Activated naive CD4-positive, alpha-beta T cell treated with anti-CD3 and anti-CD28 coated beads for 36 hours (primary cell): ENCODE measurements at regions not wholly inside any gene's neighbourhood (a gene's known extent, or its start where the extent isn't known, plus 50 kb on each side); places are given as distances from the start of the nearest gene placed in this dataset.

ENCODE experiments used
- CTCF ChIA-PET: fragments of 350-600 bp; sonication (Branson Sonifier 250); formaldehyde crosslinking; loops from one replicate; lab custom pipeline; 2021; ENCODE audit warnings: antibody characterized with exemption; lab: Charles Lee
- DNase-seq: peaks from one replicate; pipeline ENCODE4 v3.0.0-alpha.2; 2020
- H3K27ac Mint-ChIP-seq: one replicate; pipeline ENCODE4 v1.8.0; 2021; ENCODE audit warnings: mild to moderate bottlenecking, mixed read lengths
- H3K27me3 Mint-ChIP-seq: one replicate; pipeline ENCODE4 v1.8.0; 2021; ENCODE audit warnings: low read depth, mixed read lengths
- H3K36me3 Mint-ChIP-seq: one replicate; pipeline ENCODE4 v1.8.0; 2021; ENCODE audit warnings: low read depth, mixed read lengths
- H3K4me1 Mint-ChIP-seq: one replicate; pipeline ENCODE4 v1.8.0; 2021; ENCODE audit warnings: low read depth, mixed read lengths
- H3K4me3 Mint-ChIP-seq: one replicate; pipeline ENCODE4 v1.8.0; 2021; ENCODE audit warnings: mild to moderate bottlenecking, moderate library complexity, mixed read lengths
- H3K9me3 Mint-ChIP-seq: one replicate; pipeline ENCODE4 v1.8.0; 2021; ENCODE audit warnings: mixed read lengths
- intact Hi-C: fragments of 100-400 bp; cut with micrococcal nuclease; formaldehyde crosslinking; loops from one replicate; pipeline ENCODE4 v1.15.1; 2023

- Mint-ChIP-seq H3K9me3 (no peaks in the 10 kb centered on the region), H3K4me1 (peaks cover 63% of the 10 kb centered on the region), H3K36me3 (peaks cover 8% of the 10 kb centered on the region), H3K4me3 (peak overlapping the region; percentile 52), H3K27ac (no peak overlapping the region), H3K27me3 (no peaks in the 10 kb centered on the region)
- no peak for DNase-seq
- intact Hi-C loops = no loop called here
- CTCF ChIA-PET = no interaction called here
Measured at GRCh38 chrX:79231662-79232061, 87.2 kb downstream of the GPR174 start.
